ENCODE measurements at regions not wholly inside any gene's neighbourhood (a gene's known extent, or its start where the extent isn't known, plus 50 kb on each side); places are given as distances from the start of the nearest gene placed in this dataset.

DNA sequence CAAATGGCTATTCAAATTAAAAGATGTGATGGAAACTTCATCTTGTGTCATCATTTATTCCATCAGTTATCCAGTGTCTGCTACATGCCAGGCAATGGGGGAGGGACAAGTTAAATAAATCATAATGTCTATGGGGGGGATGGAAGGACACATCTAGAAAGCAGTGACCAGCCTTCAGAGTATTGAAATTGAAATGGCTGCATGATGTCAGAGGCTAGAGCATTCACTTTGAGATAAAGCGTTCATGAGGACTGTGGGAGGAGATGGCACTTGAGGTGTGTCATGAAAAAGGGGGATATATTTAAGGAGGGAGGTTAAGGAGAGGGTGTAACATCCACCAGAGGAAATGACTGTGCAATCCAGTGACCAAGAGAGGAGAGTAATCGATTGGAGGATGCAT, 50.6 kb downstream of the SLIT2 start:
- DNase-seq (ENCODE audit: low spot score): no peak

DNA sequence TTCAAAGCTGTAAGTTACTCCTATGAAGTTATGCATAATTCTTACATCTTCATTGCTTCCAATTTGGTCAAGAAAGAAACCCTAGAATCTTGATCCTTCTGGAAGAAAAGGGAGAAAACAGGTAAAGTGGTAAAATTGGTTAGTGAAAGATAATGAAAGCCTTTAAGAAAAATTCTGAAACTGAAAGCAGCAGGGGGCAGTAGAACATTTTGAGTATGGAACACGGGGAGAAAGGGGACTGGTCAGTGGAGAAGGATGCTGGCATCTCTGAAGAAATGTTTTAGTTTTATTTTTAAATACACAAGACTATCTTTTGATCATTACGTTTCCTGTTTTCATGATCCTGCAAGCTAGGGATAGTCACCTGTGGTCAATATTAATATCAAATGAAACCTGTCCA, 54.3 kb downstream of the SLIT2 start:
- DNase-seq (ENCODE audit: low spot score): peak; percentile 26

DNA sequence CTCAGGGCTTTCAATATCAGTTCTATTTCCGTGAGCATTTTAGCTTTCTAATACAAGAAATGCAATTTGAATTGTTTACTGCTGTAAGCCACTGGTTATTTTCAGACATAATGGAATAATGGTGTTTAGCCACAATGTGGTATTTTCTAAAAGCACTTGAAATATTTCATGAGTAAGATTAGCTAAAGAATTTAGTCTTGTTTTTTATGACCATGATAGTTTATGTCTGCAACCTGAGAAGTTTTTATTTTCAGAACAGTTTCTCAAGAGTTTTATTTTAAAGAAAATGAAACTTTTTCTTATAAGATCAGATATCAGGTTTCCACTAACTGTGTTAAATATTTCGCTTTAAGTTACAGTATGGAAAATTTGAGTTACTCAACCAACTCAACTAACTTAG, 60.2 kb downstream of the SLIT2 start:
- DNase-seq (ENCODE audit: low spot score): no peak

DNA sequence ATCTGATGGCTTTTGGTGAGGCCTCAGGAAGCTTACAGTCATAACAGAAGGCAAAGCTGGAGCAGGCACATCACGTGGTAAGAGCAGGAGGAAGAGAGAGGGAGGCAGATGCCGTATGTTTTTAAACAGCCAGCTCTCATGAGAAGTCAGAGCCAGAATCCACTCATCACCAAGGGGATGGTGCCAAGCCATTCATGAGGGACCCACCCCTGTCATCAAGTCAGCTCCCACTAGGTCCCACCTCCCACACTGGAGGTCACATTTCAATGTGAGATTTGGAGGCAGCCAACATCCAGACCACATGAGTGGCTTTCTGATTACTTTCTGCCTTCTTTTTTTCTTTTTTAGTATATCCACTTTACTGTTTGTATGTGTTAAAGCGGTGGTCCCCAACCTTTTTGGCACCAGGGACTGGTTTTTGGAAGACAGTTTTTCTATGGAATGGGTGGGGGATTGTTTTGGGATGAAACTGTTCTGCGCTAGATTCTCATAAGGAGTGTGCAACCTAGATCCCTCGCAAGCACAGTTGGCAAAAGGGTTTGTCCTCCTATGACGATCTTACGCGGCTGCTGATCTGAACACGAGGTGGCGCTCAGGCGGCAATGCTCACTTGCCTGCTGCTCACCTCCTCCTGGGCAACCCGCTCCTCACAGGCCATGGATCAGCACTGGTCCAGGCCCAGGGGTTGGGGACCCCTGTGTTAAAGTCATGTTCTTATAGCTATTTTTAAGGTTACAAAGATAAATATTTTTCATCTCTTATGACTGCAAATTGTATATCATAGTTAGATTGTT, 61.7 kb downstream of the SLIT2 start:
- no peak for DNase-seq (ENCODE audit: low spot score)

DNA sequence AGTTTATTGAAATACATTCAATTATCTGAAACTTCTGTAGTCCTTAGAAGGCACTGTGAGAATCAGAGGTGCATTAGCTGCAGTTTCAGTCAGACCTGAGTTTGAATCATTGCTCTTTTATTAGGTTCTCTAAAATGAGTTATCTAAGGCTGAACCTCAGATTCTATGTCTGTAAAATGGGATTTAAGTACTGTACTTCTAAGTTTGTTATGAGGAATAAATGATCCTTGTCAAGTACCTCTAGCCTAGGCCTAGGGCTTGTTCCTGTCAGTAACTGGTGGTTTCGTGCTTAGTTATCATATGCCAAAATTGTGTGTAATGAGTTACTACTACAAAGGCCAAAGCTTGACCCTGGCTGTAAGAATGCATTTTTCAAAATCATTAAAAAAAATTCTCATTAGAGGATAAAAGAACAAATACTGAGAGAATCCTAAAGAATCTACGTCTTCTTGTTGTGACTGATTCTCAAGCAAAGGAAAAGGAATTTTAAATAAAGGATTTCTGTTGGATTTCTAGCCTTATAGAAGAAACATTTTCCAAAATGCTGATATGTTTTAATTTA, 65.8 kb downstream of the SLIT2 start:
- DNase-seq (ENCODE audit: low spot score): no peak

DNA sequence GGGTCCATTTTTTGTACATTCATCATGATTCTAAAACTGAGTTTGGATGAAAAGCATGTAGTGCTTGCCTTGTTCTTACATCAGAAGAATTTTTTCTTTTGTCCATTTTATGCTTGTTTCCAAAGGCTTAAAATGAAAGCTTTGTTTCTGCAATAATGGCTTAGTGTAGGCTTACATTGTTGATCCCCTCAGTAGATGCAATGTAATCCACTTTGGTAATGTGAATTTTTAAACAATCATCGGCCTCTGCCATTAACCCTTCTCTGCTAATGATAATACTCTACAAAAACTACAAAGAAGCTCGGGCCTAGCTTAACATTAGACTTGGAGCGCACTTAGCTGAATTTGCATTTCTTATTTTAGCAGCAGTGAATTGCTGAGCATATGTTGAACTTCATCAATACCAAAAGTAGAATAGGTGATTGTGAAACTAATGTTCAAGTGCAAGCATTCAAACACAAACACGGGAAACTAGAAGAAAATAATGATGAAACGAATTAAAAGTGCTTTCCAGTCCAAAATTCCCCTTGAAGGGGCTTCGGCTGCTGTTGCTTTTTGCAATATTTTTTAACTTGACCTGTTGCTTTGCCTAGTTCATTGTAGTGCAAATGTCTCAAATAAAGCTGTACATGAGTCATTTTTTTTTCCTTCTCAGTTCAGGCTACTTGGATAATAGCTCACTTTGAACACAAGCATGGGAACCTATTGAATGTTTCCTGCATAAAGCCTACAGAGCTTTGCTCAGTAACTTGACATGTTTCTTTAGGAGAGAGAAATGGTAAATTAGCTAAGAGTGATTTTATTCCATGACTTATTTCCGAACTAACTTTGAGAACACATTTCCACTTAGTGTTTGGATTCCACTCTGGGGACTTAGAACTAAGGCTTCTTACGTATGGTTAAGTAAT, 66.5 kb downstream of the SLIT2 start:
- no peak for DNase-seq (ENCODE audit: low spot score)

DNA sequence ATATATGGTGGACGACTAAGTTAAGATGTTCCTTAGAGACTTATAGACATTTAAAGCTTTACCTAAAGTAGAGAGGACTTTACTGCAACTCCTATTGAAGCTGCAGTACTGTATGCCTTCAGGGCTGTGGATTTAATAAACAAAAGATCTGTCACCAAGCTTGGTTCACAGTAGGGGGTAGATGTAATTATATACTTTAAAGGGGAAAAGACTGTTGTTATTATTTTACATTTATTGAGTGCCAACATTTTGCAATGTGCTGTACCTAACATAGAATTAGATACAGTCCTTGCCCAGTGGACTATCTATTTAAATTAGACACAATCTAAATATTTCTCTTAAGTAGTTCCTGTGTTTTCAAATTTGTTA, 67.2 kb downstream of the SLIT2 start:
- no peak for DNase-seq (ENCODE audit: low spot score)

DNA sequence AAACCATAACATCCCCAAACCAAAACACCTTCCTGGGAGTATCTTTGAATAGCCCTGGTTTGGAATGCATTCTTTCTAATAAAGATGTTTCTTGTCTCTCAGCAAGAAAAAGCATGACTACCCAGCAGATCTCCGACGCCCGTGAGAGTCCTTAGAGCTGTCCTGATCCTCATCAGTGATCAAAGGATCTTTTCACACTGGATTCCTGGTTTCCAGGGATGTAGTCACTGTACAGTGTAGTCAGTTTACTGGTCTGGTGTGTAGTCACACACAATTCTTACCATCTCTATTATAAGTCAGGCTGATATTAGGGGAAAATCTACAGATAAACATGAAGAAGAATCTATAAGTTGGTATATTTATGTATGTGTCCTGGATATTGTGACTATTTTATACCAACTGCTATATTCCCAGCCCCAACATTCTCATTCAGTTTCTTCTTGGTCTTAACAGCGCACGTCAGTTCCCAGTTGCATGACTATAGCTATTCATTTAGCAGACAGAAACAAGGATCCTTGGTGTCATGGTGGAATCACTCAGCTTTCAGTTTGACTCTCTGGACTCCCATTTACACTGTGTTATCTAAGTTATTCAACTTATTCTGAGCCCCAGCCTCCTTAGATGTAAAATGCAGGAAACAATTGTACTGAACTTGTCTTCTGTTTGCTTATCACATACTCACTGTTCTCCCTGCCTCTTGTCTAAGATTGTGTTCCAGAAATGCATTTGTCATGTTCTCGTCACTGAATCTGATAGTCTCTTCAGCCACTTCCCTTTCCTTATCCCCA, 68.3 kb downstream of the SLIT2 start:
- DNase-seq (ENCODE audit: low spot score): no peak

DNA sequence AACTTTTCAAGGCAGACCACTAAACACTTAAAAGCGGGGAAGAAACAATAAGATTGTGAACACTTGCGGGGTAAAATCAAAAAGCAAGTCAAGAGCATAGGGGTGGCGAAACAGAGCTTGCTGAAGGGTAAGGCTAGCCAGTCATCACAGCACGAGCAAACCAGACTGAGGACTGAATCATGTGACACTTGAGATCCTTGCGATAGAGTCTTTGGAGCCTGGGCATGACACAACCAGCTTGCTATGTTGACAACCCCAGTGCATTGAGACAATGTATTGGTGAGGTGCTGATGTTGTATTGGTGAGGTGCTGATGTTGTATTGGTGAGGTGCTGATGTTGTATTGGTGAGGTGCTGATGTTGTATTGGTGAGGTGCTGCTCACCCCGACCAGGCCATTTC, 72.3 kb downstream of the SLIT2 start:
- DNase-seq (ENCODE audit: low spot score): no peak

DNA sequence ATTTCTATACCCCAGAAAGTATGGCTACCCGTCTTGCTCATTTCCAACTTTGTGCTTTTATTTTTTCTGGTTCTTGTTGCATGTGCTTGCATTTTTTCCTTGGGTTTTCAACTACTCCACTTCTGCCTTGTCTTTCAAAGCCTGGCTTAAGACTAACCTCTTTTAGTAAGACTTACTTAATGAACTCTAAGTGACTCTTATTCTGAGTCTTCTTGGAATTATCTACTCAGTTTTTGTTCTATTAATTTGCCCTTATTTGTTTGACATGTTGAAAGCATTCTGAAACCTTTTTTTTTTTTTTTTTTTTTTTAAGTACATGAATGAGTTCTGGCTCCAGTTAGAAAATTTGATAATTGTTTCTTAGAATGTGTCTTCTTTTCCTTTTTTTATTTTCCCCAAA, 74.8 kb downstream of the SLIT2 start:
- DNase-seq (ENCODE audit: low spot score): no peak

DNA sequence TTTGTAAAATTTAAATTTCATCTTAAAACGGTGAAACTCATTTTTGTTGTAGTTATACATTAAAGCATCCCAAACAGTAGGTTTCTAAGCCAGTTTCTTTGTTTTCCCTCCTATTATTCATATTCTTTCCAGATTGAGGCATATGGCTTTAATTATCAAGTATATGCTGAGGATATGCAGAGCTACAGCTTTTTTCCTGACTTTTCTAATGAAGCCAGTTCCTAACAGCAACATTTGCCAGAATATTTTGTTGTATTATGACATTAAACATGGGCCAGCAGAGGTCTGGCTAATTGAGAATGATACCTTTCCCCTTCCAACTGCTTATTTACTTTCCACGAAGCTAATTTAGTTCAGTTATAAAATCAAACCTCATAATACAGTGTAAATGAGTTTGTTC, 75.3 kb downstream of the SLIT2 start:
- DNase-seq (ENCODE audit: low spot score): no peak

DNA sequence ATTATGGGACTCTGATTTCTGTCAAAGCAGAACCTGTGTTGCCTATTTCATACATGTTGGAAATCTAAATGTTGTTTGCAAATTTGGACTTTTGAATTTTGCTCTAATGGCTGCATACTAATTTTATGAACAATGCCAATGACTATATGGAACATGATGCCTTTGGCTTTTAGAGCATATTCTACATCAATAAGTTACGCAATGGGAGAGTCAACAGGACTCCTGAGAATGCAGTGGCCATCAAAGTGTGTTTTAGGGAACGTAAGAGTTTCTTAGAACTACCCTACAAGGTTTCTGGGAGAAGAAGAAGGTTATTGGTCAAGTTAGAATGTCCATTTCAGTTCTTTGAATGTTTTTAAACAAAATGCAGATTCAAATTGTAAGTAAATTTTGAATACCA, 76.1 kb downstream of the SLIT2 start:
- DNase-seq (ENCODE audit: low spot score): no peak

DNA sequence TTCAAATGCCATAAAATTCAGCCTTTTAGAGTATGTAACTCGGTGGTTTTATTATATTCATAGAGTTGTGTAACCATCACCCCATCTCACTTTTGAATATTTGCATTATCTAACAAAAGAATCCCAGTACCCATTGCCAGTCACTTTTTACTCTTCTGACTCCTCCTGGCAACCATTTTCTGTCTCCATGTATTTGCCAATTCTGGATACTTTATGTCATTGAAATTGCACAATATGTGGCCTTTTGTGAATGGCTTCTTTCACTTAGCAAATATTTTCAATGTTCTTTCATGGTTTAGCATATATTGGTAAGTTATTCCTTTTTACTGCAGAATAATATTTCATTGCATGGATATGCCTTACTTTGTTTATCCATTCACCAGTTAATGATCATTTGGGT, 79.9 kb downstream of the SLIT2 start:
- no peak for DNase-seq (ENCODE audit: low spot score)

DNA sequence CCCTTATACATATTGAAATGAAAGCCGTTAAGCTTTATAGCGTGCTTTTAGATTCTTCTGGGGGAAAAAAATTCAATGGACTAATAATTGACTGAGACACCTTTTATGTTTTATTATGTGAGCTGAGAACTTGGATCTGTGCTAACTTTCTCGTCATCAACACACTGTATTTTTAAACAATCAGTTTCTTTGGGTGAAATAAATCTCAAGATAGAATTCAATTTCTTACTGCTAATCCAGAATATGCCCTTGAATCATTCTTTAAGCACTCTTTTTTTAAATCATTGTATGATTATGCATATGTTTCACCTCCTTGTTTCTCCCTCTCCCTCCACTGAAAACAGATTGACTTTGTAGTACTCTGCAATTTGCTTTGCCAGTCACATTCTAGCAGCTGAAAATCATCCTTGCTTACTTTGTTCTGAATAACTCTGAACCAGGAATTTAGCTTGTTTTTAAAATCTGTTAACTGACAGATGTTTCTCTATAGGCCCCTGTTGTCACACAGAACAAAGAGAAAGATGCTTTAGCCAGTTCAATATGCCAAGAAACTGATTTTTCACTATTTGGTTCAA, 81.5 kb downstream of the SLIT2 start:
- DNase-seq (ENCODE audit: low spot score): no peak

DNA sequence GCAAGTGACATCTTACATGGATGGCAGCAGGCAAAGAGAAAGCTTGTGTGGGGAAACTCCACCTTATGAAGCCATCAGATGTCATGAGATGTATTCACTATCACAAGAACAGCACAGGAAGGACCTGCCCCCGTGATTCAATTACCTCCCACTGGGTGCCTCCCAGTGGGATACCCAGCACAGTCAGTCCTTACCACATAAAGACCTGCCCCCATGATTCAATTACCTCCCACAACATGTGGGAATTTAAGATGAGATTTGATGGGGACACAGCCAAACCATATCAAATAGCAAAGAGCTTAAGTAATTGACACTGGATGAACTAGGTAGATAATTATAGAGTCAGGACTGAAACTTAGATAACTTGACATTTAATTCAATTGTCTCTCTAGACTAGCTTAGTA, 85.6 kb downstream of the SLIT2 start:
- no peak for DNase-seq (ENCODE audit: low spot score)

DNA sequence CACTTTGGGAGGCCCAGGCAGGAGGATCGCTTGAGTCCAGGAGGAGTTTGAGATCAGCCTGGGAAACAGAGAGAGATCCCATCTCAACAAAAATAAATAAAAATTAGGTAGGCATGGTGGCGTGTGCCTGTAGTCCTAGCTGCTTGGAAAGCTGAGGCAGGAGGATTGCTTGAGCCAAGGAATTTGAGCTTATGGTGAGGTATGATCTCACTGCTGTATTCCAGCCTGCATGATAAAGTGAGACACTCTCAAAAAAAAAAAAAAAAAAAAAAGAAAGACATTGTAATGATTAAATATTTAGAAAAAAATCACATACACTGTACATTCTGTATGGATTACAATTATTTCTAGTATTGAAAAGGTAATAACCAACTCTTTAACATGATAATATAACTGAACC, 87.1 kb downstream of the SLIT2 start:
- no peak for DNase-seq (ENCODE audit: low spot score)

DNA sequence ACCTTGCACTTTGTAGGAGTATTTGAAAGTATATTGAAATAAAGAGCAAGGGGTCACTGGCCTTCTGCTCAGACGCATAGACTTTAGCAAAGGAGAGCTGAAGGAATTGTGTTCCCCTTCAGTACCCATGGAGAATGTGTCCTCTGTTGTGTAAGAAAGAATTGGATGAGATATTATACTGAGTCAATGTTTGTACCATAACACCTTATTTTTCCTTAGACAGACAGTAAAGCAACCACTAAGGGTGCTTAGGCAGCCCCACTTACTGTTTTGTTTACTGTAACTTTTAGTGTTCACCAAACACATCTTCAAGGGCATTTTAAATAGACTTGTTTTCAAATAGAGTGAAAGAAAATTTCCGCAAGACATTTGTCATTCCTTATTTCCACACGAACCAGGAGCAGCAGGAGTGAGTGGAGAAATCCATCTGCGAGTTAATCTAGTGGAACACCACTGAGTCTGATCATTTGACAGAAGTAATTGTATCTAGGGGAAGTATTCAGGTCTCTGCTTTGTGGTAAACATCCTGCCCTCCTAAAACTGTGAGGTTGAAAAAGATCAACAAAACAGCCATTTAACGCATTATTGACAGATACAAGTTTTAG, 89.5 kb downstream of the SLIT2 start:
- DNase-seq (ENCODE audit: low spot score): no peak

DNA sequence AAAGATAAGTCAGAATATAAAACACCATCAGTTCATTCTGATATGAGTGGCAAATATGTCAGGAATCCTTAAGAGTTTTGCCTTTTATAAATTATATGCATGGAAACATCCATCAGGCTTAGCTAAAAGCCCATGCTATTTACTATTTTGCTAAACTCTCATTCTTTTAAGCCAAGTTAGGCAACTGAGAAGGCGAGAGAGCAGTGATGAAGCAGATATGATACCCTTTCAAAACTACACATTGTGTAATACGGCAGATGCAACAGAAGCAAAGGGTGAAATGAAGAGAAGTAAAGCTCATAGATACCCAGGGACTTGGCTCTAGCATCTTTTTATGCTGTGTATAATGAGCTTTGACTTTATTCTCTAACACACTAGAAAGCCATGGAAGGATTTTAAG, 95.8 kb downstream of the SLIT2 start:
- DNase-seq (ENCODE audit: low spot score): no peak

DNA sequence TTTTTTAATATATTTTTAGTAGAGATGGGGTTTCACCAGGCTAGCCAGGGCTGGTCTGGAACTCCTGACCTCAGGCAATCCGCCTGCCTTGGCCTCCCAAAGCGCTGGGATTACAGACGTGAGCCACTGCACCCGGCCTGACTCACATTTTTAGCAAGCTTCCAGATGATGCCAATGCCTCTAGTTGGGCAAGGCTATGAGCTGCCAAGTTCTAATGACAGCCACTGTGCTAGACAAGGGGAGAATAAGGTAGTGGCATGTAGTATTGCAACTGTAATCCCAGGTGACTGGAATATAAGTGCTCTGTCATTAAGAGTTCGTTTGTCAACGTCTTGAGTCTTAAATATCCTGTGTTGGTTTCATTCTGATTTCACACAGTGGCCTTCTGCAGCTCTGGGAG, 96.7 kb downstream of the SLIT2 start:
- no peak for DNase-seq (ENCODE audit: low spot score)

DNA sequence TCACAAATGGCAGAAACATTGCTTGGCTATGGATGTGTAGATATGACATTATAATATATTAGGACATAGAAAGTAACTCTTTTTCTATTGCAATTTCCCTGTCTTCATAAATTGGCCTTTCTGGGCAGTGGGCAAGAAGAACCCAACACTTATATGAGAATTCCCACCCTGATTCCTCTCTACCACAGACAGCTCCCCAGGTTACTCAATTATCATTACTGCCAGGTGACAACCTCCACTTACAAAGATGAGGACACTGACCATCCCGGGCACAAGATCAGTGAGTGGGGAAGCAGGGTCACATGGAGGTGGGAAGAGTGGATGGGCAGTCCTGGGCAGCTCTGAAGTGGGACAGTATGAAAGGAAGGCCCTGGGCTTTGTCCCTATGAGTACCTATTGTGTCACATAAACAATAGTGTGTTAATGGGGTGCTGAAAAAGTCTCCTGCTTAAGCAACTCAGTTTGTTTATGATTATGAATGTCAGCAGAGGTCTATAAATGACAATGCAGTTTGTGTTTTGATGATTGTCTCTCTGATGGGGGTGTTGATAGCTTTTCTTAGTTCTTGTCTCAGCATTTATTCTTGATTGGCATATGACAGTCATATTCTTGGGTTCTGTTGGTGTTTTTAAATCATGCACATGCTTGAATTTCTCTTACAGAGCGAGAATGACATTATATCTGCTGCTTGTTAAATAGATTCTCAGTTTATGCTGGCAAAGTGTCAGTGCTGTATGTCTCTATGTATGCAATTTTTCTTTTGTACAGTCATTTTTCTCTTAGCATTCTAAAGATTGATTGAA, 99.9 kb downstream of the SLIT2 start:
- DNase-seq (ENCODE audit: low spot score): no peak

DNA sequence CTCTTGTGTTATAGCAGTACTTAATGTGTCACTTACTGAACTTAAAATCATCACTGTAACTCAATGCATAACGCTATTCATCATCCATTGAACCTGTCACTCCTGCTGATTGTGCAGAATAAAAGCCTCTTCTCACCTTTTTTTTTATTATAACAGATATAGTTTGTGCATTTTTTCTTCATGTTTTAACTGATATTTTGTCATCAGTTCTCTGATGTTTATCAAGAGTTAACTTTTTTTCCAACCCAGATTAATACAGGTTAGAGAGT, 100.4 kb downstream of the SLIT2 start:
- DNase-seq (ENCODE audit: low spot score): no peak
